GM12878 (cell line): ENCODE measurements at regions not wholly inside any gene's neighbourhood (a gene's known extent, or its start where the extent isn't known, plus 50 kb on each side); places are given as distances from the start of the nearest gene placed in this dataset.

ENCODE experiments used
- ATAC-seq: fragments of 200-7000 bp; cut with Tn5 transposase; 3 replicates; pipeline ENCODE4 v1.9.1; 2020; ENCODE audit warnings: mild to moderate bottlenecking, moderate library complexity
- BruUV-seq: library from RNA; stranded (reverse); fragments of 400-500 nt; replicated peaks from 2 replicates; lab custom pipeline; 2021; lab: Mats Ljungman, UMichigan
- CTCF ChIA-PET: fragments of 300-600 bp; sonication (Branson Sonifier 250); formaldehyde crosslinking; extraction: SDS; loops from one replicate; lab custom pipeline; 2021; ENCODE audit warnings: inconsistent platforms; lab: Yijun Ruan, JAX
- POLR2A ChIA-PET: fragments of 350-600 bp; formaldehyde crosslinking; extraction: SDS; loops from one replicate; lab custom pipeline; 2021; ENCODE audit warnings: inconsistent platforms; lab: Charles Lee
- RAD21 ChIA-PET: fragments of 300-600 bp; sonication (Branson Sonifier 250); formaldehyde crosslinking; loops from one replicate; lab custom pipeline; 2023; ENCODE audit warnings: antibody characterized with exemption; ENCODE audit not compliant: unreplicated experiment; lab: Charles Lee
- SMC1A ChIA-PET: fragments of 300-600 bp; sonication (Branson Sonifier 250); formaldehyde crosslinking; loops from one replicate; lab custom pipeline; 2023; ENCODE audit not compliant: unreplicated experiment, uncharacterized antibody; lab: Charles Lee
- DNase-seq: peaks from one replicate; pipeline ENCODE4 v3.0.0-alpha.2; 2011; ENCODE audit warnings: low read depth, low spot score
- FAIRE-seq: peaks from 3 replicates; lab custom pipeline; 2011; peaks lifted over from hg19 to GRCh38; lab: Jason Lieb, UNC
- H2AFZ ChIP-seq: 2 replicates; pipeline ENCODE4 v1.6.0; 2011; ENCODE audit warnings: low read depth, low read length, control low read depth; ENCODE audit not compliant: control insufficient read depth
- H3K27ac ChIP-seq: 2 replicates; pipeline ENCODE4 v1.5.1; 2011; ENCODE audit warnings: control low read depth; ENCODE audit not compliant: control insufficient read depth, insufficient read depth
- H3K27me3 ChIP-seq, 2 experiments: replicated peaks in 1 of 2; 2 replicates each; pipeline versions ENCODE4 v1.6.0 to v1.6.1; 2011; ENCODE audit warnings: low read length in 1 of 2; ENCODE audit not compliant: control insufficient read depth in 2 of 2, insufficient read depth in 2 of 2
- H3K36me3 ChIP-seq, 2 experiments: 2 replicates each; pipeline ENCODE4 v1.5.1; 2011; ENCODE audit warnings: low read length in 1 of 2; ENCODE audit not compliant: control insufficient read depth in 2 of 2, insufficient read depth in 2 of 2
- H3K4me1 ChIP-seq: 2 replicates; pipeline ENCODE4 v1.6.1; 2011; ENCODE audit warnings: mild to moderate bottlenecking, low read length, moderate library complexity, mixed read lengths; ENCODE audit not compliant: control insufficient read depth, insufficient read depth
- H3K4me2 ChIP-seq: 2 replicates; pipeline ENCODE4 v1.6.0; 2011; ENCODE audit warnings: control low read depth; ENCODE audit not compliant: control insufficient read depth, insufficient read depth
- H3K4me3 ChIP-seq: fragments of 200-600 bp; sonication (generic); 2 replicates; pipeline ENCODE4 v1.5.1; 2016
- H3K79me2 ChIP-seq: 2 replicates; pipeline ENCODE4 v1.6.0; 2011; ENCODE audit warnings: low read length; ENCODE audit not compliant: control insufficient read depth, insufficient read depth
- H3K9ac ChIP-seq: 2 replicates; pipeline ENCODE4 v1.8.0; 2011; ENCODE audit warnings: low read length, control low read depth, mixed read lengths; ENCODE audit not compliant: control insufficient read depth, insufficient read depth
- H3K9me3 ChIP-seq: replicated peaks from 3 replicates; pipeline ENCODE4 v1.5.1; 2011; ENCODE audit warnings: mild to moderate bottlenecking, low read length; ENCODE audit not compliant: control insufficient read depth, insufficient read depth
- H4K20me1 ChIP-seq: 2 replicates; pipeline ENCODE4 v1.6.0; 2011; ENCODE audit not compliant: control insufficient read depth, insufficient read depth
- BCL3 ChIP-seq: IDR thresholded peaks from 2 replicates; pipeline ENCODE4 v1.6.1; 2011; ENCODE audit warnings: borderline replicate concordance, low read depth, mild to moderate bottlenecking, moderate library complexity, low read length; ENCODE audit not compliant: insufficient read depth, poor library complexity, severe bottlenecking
- HCFC1 ChIP-seq: fragments of 150-350 bp; IDR thresholded peaks from 2 replicates; pipeline ENCODE4 v1.6.1; 2014; ENCODE audit warnings: low read length
- IKZF1 ChIP-seq: fragments of 450-650 bp; conservative IDR thresholded peaks from 2 replicates; pipeline ENCODE4 v1.6.1; 2017; ENCODE audit warnings: antibody characterized with exemption, mild to moderate bottlenecking
- JUND ChIP-seq: IDR thresholded peaks from 2 replicates; pipeline ENCODE4 v1.6.1; 2012; ENCODE audit warnings: low read depth, mild to moderate bottlenecking, low read length, improper control_type of control experiment, moderate library complexity
- KLF5 ChIP-seq: fragments of 450-650 bp; IDR thresholded peaks from 2 replicates; pipeline ENCODE4 v1.6.1; 2014; ENCODE audit warnings: mild to moderate bottlenecking; ENCODE audit not compliant: partially characterized antibody
- LARP7 ChIP-seq: fragments of 450-650 bp; IDR thresholded peaks from 2 replicates; pipeline ENCODE4 v1.6.1; 2017; ENCODE audit warnings: mild to moderate bottlenecking
- MEF2B ChIP-seq: fragments of 450-650 bp; IDR thresholded peaks from 2 replicates; pipeline ENCODE4 v1.6.1; 2018; ENCODE audit warnings: mild to moderate bottlenecking, moderate library complexity; ENCODE audit not compliant: partially characterized antibody, poor library complexity, severe bottlenecking
- NFIC ChIP-seq: IDR thresholded peaks from 2 replicates; pipeline ENCODE4 v1.6.1; 2012; ENCODE audit warnings: low read depth, mild to moderate bottlenecking, inconsistent platforms, low read length, moderate library complexity
- NFXL1 ChIP-seq: fragments of 450-650 bp; IDR thresholded peaks from 2 replicates; pipeline ENCODE4 v1.6.1; 2017; ENCODE audit warnings: antibody characterized with exemption, mild to moderate bottlenecking, borderline replicate concordance
- PRDM15 ChIP-seq: fragments of 450-650 bp; formaldehyde crosslinking; IDR thresholded peaks from 2 replicates; pipeline ENCODE4 v1.4.0; 2020; ENCODE audit warnings: mild to moderate bottlenecking, moderate library complexity
- RELA ChIP-seq: fragments of 450-650 bp; IDR thresholded peaks from 2 replicates; pipeline ENCODE4 v1.8.0; 2014; ENCODE audit warnings: borderline replicate concordance; ENCODE audit not compliant: partially characterized antibody
- ZNF217 ChIP-seq: fragments of 450-650 bp; IDR thresholded peaks from 2 replicates; pipeline ENCODE4 v1.6.1; 2017; ENCODE audit warnings: antibody characterized with exemption, mild to moderate bottlenecking
- WGBS: methylation state at CpG from one replicate; pipeline ENCODE4 v1.1.6; 2016; ENCODE audit warnings: low lambda C conversion rate; ENCODE audit not compliant: insufficient replicate concordance, insufficient coverage; ENCODE audit errors: missing lambda C conversion rate; 5-methylcytosine and 5-hydroxymethylcytosine counted together
- in situ Hi-C: fragments of 300-500 bp; cut with MboI; formaldehyde crosslinking; loops from 9 replicates; pipeline ENCODE4 v1.14.3; 2018; ENCODE audit warnings: mixed read lengths
- intact Hi-C: fragments of 100-400 bp; cut with micrococcal nuclease; formaldehyde crosslinking; loops from one replicate; pipeline ENCODE4 v1.14.2; 2022; ENCODE audit not compliant: unreplicated experiment

- 20% methylated on average over 4 of the region's 4 CpGs for WGBS
- FAIRE-seq (no peak), DNase-seq (no peak), ATAC-seq (no peak)
- SMC1A ChIA-PET, result no interaction called here
- Histone ChIP-seq H3K27ac (no peak overlapping the region), H3K36me3 (no peaks in the 10 kb centered on the region), H4K20me1 (no peaks in the 10 kb centered on the region), H3K9ac (no peak overlapping the region), H3K9me3 (no peaks in the 10 kb centered on the region), H3K27me3 (no peaks in the 10 kb centered on the region), H3K4me3 (no peak overlapping the region), H3K79me2 (no peaks in the 10 kb centered on the region), H3K4me2 (no peak overlapping the region), H2AFZ (no peak overlapping the region), H3K4me1 (no peaks in the 10 kb centered on the region)
- no TSS peak for BruUV-seq
- intact Hi-C loops, result no loop called here
- no peak for TF ChIP-seq MEF2B
- TF ChIP-seq KLF5, result no peak
- no peak for TF ChIP-seq RELA
- TF ChIP-seq NFIC, result no peak
- TF ChIP-seq PRDM15 (CRISPR knock-in tag), result no peak
- TF ChIP-seq ZNF217, result no peak
- TF ChIP-seq HCFC1, result no peak
- no peak for TF ChIP-seq NFXL1
- no peak for TF ChIP-seq JUND
- no peak for TF ChIP-seq LARP7
- TF ChIP-seq BCL3, result no peak
- TF ChIP-seq IKZF1, result no peak
- CTCF ChIA-PET, result no interaction called here
- RAD21 ChIA-PET, result no interaction called here
- POLR2A ChIA-PET, result no interaction called here
- in situ Hi-C loops, result no loop called here
Observed at GRCh38 chr2:149702571-149702970, 115.0 kb upstream of the MMADHC start.
